ENCODE measurements at regions not wholly inside any gene's neighbourhood (a gene's known extent, or its start where the extent isn't known, plus 50 kb on each side); places are given as distances from the start of the nearest gene placed in this dataset.

DNA sequence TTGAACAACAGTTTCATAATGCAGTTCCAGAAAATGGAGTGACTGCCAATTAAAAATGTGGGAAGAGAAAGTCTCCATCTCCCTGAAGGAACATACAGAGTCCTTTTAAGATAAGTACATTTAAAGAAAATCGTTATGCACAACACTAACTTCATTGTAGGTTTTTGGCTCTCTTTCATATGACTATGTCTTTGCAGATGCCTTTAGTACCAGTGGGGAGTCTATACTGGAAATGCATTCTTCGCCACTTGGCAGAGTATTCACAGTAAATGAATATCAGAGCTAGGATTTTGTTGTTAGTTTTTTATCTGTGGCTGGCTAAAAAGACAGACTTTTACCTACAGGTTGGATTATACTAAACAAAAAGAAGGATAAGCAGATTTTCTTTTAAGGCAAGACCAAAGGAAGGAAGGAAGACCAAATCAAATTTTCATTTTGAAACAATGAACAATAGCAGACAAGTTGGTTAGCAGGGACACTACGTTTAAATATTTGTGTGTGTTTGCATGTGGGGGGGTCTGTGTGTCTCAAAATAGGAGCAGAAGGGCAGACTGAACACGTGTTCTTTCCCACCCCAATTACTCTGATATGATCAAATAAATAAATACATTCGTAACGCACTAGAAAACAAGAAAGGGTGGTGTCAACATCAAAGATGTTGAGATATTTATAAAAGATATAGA lies 124.5 kb downstream of the BTG1 start:
- Mint-ChIP-seq H3K9me3 (ENCODE audit: insufficient read depth) (peaks cover 2% of the 10 kb centered on the region), H3K4me3 (no peak overlapping the region), H3K27me3 (no peaks in the 10 kb centered on the region), H3K27ac (no peak overlapping the region), H3K4me1 (no peaks in the 10 kb centered on the region)
- intact Hi-C loops (cut with micrococcal nuclease) = no loop called here
- H3K4me1 ChIP-seq (ENCODE audit: control insufficient read depth in 2 of 2, insufficient read depth in 2 of 2, low read length in 2 of 2) = no peaks in the 10 kb centered on the region
- H3K4me2 ChIP-seq (replicated peaks; ENCODE audit: low read depth, low read length, poor library complexity, severe bottlenecking) = no peak overlapping the region
- DNase-seq (no peak), ATAC-seq (ENCODE audit: low read depth) (no peak)
- H3K9ac ChIP-seq (ENCODE audit: low read length) = no peak overlapping the region
- H3K36me3 ChIP-seq (replicated peaks in 1 of 2; ENCODE audit: control extremely low read depth in 1 of 2, control insufficient read depth in 1 of 2, extremely low read depth in 1 of 2, insufficient read depth in 2 of 2, low read length in 1 of 2) = no peaks in the 10 kb centered on the region
- WGBS (ENCODE audit: insufficient coverage) = no CpG with 5 or more reads among the region's 6 CpGs
- no peak for TF ChIP-seq EZH2 (IDR thresholded peaks at IDR 0.05; ENCODE audit: borderline replicate concordance, insufficient read depth, low read depth, low read length, poor library complexity, severe bottlenecking)
- TF ChIP-seq, protein P1, sequence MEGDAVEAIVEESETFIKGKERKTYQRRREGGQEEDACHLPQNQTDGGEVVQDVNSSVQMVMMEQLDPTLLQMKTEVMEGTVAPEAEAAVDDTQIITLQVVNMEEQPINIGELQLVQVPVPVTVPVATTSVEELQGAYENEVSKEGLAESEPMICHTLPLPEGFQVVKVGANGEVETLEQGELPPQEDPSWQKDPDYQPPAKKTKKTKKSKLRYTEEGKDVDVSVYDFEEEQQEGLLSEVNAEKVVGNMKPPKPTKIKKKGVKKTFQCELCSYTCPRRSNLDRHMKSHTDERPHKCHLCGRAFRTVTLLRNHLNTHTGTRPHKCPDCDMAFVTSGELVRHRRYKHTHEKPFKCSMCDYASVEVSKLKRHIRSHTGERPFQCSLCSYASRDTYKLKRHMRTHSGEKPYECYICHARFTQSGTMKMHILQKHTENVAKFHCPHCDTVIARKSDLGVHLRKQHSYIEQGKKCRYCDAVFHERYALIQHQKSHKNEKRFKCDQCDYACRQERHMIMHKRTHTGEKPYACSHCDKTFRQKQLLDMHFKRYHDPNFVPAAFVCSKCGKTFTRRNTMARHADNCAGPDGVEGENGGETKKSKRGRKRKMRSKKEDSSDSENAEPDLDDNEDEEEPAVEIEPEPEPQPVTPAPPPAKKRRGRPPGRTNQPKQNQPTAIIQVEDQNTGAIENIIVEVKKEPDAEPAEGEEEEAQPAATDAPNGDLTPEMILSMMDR (IDR thresholded peaks at IDR 0.05) = no peak
- H4K20me1 ChIP-seq (ENCODE audit: control insufficient read depth, insufficient read depth, low read length, poor library complexity, severe bottlenecking) = no peaks in the 10 kb centered on the region
- CTCF ChIA-PET = no interaction called here
- no peak overlapping the region for H3K27ac ChIP-seq (ENCODE audit: low read length in 2 of 2)
- no peaks in the 10 kb centered on the region for H3K27me3 ChIP-seq (replicated peaks in 1 of 4; ENCODE audit: control extremely low read depth in 1 of 4, control insufficient read depth in 3 of 4, insufficient read depth in 4 of 4, low read length in 3 of 4)
- no peak overlapping the region for H2AFZ ChIP-seq (ENCODE audit: insufficient read depth, low read depth, low read length, poor library complexity, severe bottlenecking)
- H3K79me2 ChIP-seq (ENCODE audit: control insufficient read depth, insufficient read depth, low read length) = no peaks in the 10 kb centered on the region
- POLR2A ChIA-PET = no interaction called here
- no peak overlapping the region for H3K4me3 ChIP-seq (ENCODE audit: control extremely low read depth in 1 of 5, extremely low read depth in 1 of 5, insufficient read depth in 1 of 5, low read depth in 2 of 5, low read length in 4 of 5)
- peaks cover 0 to 1% (median 0%) of the 10 kb centered on the region in 3 donors for H3K9me3 ChIP-seq (ENCODE audit: control extremely low read depth in 1 of 3, control insufficient read depth in 2 of 3, insufficient read depth in 1 of 3, low read length in 2 of 3)

DNA sequence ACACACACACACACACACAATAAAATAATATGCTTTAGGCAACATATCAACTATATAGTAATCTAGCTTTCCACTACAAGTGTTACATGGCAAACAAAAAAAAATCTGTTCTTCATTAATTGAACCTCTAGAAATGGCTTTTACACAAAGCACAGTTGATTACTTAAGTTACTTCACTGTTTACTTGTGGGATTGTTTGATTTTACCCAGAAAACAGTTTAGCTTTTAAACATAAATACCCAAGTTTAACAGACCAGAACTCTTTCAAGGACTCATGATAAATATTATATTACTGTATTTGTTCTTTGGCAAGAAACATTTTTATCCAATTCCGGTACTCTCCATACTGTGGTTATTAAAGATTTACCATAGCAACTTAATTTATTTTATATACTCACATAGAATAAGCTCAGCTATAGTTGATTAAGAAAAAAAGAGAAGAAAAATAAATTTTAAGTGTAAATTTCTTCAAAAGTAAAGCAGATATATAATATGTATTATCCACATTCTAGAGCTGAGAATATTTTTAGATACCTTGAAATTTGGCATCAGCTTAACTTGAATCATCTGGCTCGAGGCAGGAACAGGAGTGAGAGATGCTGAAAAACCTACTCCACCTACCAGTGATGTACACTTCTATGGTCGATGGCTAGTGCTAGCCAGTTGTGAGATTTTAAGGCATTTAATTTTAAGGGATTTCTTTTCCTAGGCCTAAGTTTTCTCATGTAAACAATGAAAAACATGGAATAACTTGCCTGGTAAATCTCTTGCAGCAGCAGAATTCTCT lies 126.0 kb downstream of the BTG1 start:
- no CpG with 5 or more reads among the region's 3 CpGs for WGBS (ENCODE audit: insufficient coverage)
- Histone ChIP-seq H2AFZ (ENCODE audit: insufficient read depth, low read depth, low read length, poor library complexity, severe bottlenecking) (no peak overlapping the region), H3K36me3 (replicated peaks in 1 of 2; ENCODE audit: control extremely low read depth in 1 of 2, control insufficient read depth in 1 of 2, extremely low read depth in 1 of 2, insufficient read depth in 2 of 2, low read length in 1 of 2) (no peaks in the 10 kb centered on the region), H3K4me2 (replicated peaks; ENCODE audit: low read depth, low read length, poor library complexity, severe bottlenecking) (no peak overlapping the region), H3K4me1 (ENCODE audit: control insufficient read depth in 2 of 2, insufficient read depth in 2 of 2, low read length in 2 of 2) (no peaks in the 10 kb centered on the region), H4K20me1 (ENCODE audit: control insufficient read depth, insufficient read depth, low read length, poor library complexity, severe bottlenecking) (no peaks in the 10 kb centered on the region), H3K4me3 (ENCODE audit: control extremely low read depth in 1 of 5, extremely low read depth in 1 of 5, insufficient read depth in 1 of 5, low read depth in 2 of 5, low read length in 4 of 5) (no peak overlapping the region), H3K9me3 (ENCODE audit: control extremely low read depth in 1 of 3, control insufficient read depth in 2 of 3, insufficient read depth in 1 of 3, low read length in 2 of 3) (peaks cover 0 to 1% (median 0%) of the 10 kb centered on the region in 3 donors), H3K27me3 (replicated peaks in 1 of 4; ENCODE audit: control extremely low read depth in 1 of 4, control insufficient read depth in 3 of 4, insufficient read depth in 4 of 4, low read length in 3 of 4) (no peaks in the 10 kb centered on the region), H3K79me2 (ENCODE audit: control insufficient read depth, insufficient read depth, low read length) (no peaks in the 10 kb centered on the region), H3K9ac (ENCODE audit: low read length) (no peak overlapping the region), H3K27ac (ENCODE audit: low read length in 2 of 2) (no peak overlapping the region)
- POLR2A ChIA-PET = no interaction called here
- H3K4me3 Mint-ChIP-seq = no peak overlapping the region
- H3K9me3 Mint-ChIP-seq (ENCODE audit: insufficient read depth) = peaks cover 2% of the 10 kb centered on the region
- no peaks in the 10 kb centered on the region for H3K4me1 Mint-ChIP-seq
- no peaks in the 10 kb centered on the region for H3K27me3 Mint-ChIP-seq
- H3K27ac Mint-ChIP-seq = no peak overlapping the region
- intact Hi-C loops (cut with micrococcal nuclease) = no loop called here
- ATAC-seq (ENCODE audit: low read depth) = no peak
- DNase-seq = no peak
- TF ChIP-seq EZH2 (IDR thresholded peaks at IDR 0.05; ENCODE audit: borderline replicate concordance, insufficient read depth, low read depth, low read length, poor library complexity, severe bottlenecking) = no peak
- TF ChIP-seq, protein P1 (IDR thresholded peaks at IDR 0.05) = no peak
- CTCF ChIA-PET = interaction anchor here (0.8 kb wide), 1 partner anchor 23 kb away, joined by 3 read pairs; no protein-coding TSS in a partner anchor
